IMR-90 (cell line): ENCODE measurements at regions not wholly inside any gene's neighbourhood (a gene's known extent, or its start where the extent isn't known, plus 50 kb on each side); places are given as distances from the start of the nearest gene placed in this dataset.

Experiments
- ATAC-seq: fragments of 200-7000 bp; cut with Tn5 transposase; 2 replicates; pipeline ENCODE4 v1.9.1; 2020; ENCODE audit warnings: low read depth, mild to moderate bottlenecking, moderate library complexity
- BruUV-seq: library from RNA; stranded (reverse); fragments of 400-500 nt; replicated peaks from 2 replicates; lab custom pipeline; 2021; lab: Mats Ljungman, UMichigan
- CTCF ChIA-PET: fragments of 300-600 bp; formaldehyde crosslinking; extraction: SDS; loops from one replicate; lab custom pipeline; 2021; ENCODE audit warnings: antibody characterized with exemption; lab: Yijun Ruan, JAX
- POLR2A ChIA-PET: fragments of 300-600 bp; sonication (Branson Sonifier 250); formaldehyde crosslinking; loops from one replicate; lab custom pipeline; 2022; ENCODE audit warnings: antibody characterized with exemption; ENCODE audit not compliant: unreplicated experiment; lab: Charles Lee
- DNase-seq: peaks from one replicate; pipeline ENCODE4 v3.0.0; 2013
- H2AFZ ChIP-seq: replicated peaks from 2 replicates; pipeline ENCODE3; 2013; ENCODE audit warnings: low read length, mild to moderate bottlenecking; ENCODE audit not compliant: poor library complexity
- H2AK5ac ChIP-seq: 2 replicates; pipeline ENCODE4 v1.6.1; 2013; ENCODE audit warnings: low read depth, low read length, inconsistent platforms
- H2AK9ac ChIP-seq: replicated peaks from 2 replicates; pipeline ENCODE3; 2013; ENCODE audit warnings: mild to moderate bottlenecking, low read depth, low read length, moderate library complexity; ENCODE audit not compliant: poor library complexity
- H2BK120ac ChIP-seq: 2 replicates; pipeline ENCODE4 v1.6.1; 2013; ENCODE audit warnings: low read depth, low read length, inconsistent platforms
- H2BK15ac ChIP-seq: 3 replicates; pipeline ENCODE4 v1.6.1; 2013; ENCODE audit warnings: low read depth, low read length, inconsistent platforms
- H2BK20ac ChIP-seq: 2 replicates; pipeline ENCODE4 v1.6.1; 2013; ENCODE audit warnings: low read depth, mild to moderate bottlenecking, inconsistent platforms, low read length, moderate library complexity
- H2BK5ac ChIP-seq: 2 replicates; pipeline ENCODE4 v1.6.1; 2013; ENCODE audit warnings: mild to moderate bottlenecking, low read depth, low read length, inconsistent platforms; ENCODE audit not compliant: poor library complexity, severe bottlenecking
- H3K14ac ChIP-seq: replicated peaks from 2 replicates; pipeline ENCODE4 v1.6.1; 2013; ENCODE audit warnings: low read depth, low read length, inconsistent platforms
- H3K18ac ChIP-seq: 2 replicates; pipeline ENCODE4 v1.6.1; 2013; ENCODE audit warnings: low read depth, low read length, control low read depth
- H3K23ac ChIP-seq: 2 replicates; pipeline ENCODE4 v1.6.1; 2013; ENCODE audit warnings: low read depth, low read length, inconsistent platforms
- H3K27ac ChIP-seq: 2 replicates; pipeline ENCODE4 v1.5.1; 2013; ENCODE audit warnings: mild to moderate bottlenecking, control low read depth, low read length; ENCODE audit not compliant: insufficient read depth
- H3K27me3 ChIP-seq: 2 replicates; pipeline ENCODE4 v1.6.1; 2013; ENCODE audit warnings: low read length; ENCODE audit not compliant: control insufficient read depth, insufficient read depth
- H3K36me3 ChIP-seq: 2 replicates; pipeline ENCODE4 v1.6.1; 2013; ENCODE audit warnings: low read length, mixed read lengths; ENCODE audit not compliant: control insufficient read depth, insufficient read depth
- H3K4ac ChIP-seq: 2 replicates; pipeline ENCODE4 v1.6.1; 2013; ENCODE audit warnings: low read depth, low read length, inconsistent platforms
- H3K4me1 ChIP-seq: 2 replicates; pipeline ENCODE4 v1.6.1; 2013; ENCODE audit warnings: low read length, mixed read lengths; ENCODE audit not compliant: control insufficient read depth, insufficient read depth
- H3K4me2 ChIP-seq: 2 replicates; pipeline ENCODE4 v1.6.1; 2013; ENCODE audit warnings: low read depth, mild to moderate bottlenecking, control low read depth, low read length, moderate library complexity
- H3K4me3 ChIP-seq: 2 replicates; pipeline ENCODE4 v1.5.1; 2013; ENCODE audit warnings: low read depth, mild to moderate bottlenecking, control low read depth, low read length, moderate library complexity; ENCODE audit not compliant: insufficient read depth
- H3K56ac ChIP-seq: 2 replicates; pipeline ENCODE4 v1.6.1; 2013; ENCODE audit warnings: low read length, inconsistent platforms; ENCODE audit not compliant: insufficient read depth; ENCODE audit errors: extremely low read depth
- H3K79me1 ChIP-seq, 2 experiments: 2 replicates each; pipeline ENCODE4 v1.6.1; 2013; ENCODE audit warnings: low read length in 2 of 2, inconsistent platforms in 1 of 2, low read depth in 1 of 2
- H3K9ac ChIP-seq: 2 replicates; pipeline ENCODE4 v1.6.1; 2013; ENCODE audit warnings: low read depth, low read length, control low read depth
- H3K9me1 ChIP-seq: 2 replicates; pipeline ENCODE4 v1.6.1; 2013; ENCODE audit warnings: low read length, inconsistent platforms; ENCODE audit not compliant: insufficient read depth
- H3K9me3 ChIP-seq: 2 replicates; pipeline ENCODE4 v1.6.1; 2013; ENCODE audit warnings: low read length; ENCODE audit not compliant: control insufficient read depth, insufficient read depth
- H4K20me1 ChIP-seq: 2 replicates; pipeline ENCODE4 v1.6.1; 2013; ENCODE audit warnings: low read length, inconsistent platforms; ENCODE audit not compliant: insufficient read depth
- H4K5ac ChIP-seq: 2 replicates; pipeline ENCODE4 v1.6.1; 2013; ENCODE audit warnings: mild to moderate bottlenecking, low read depth, low read length, control low read depth
- H4K8ac ChIP-seq, 2 experiments: 2 replicates each; pipeline ENCODE4 v1.6.1; 2013; ENCODE audit warnings: low read depth in 2 of 2, low read length in 2 of 2, control low read depth in 1 of 2, inconsistent platforms in 1 of 2
- H4K91ac ChIP-seq: 2 replicates; pipeline ENCODE4 v1.6.1; 2013; ENCODE audit warnings: low read depth, low read length, inconsistent platforms; ENCODE audit not compliant: insufficient read depth
- CEBPB ChIP-seq: IDR thresholded peaks from 2 replicates; pipeline ENCODE4 v1.6.1; 2012; ENCODE audit warnings: low read depth, low read length, improper control_type of control experiment
- MAFK ChIP-seq: IDR thresholded peaks from 2 replicates; pipeline ENCODE4 v1.6.1; 2012; ENCODE audit warnings: low read depth, low read length, improper control_type of control experiment
- RCOR1 ChIP-seq: IDR thresholded peaks from 2 replicates; pipeline ENCODE4 v1.6.1; 2012; ENCODE audit warnings: mild to moderate bottlenecking, low read length, improper control_type of control experiment; ENCODE audit not compliant: insufficient replicate concordance
- WGBS, 2 experiments: methylation state at CpG; one replicate each; pipeline versions ENCODE4 v1.1.5 to v1.1.7; 2013; ENCODE audit warnings: missing lambda C conversion rate in 2 of 2; ENCODE audit not compliant: insufficient read length in 1 of 2; ENCODE audit errors: extremely low coverage in 2 of 2; 5-methylcytosine and 5-hydroxymethylcytosine counted together
- dilution Hi-C: fragments of 300-500 bp; cut with HindIII; formaldehyde crosslinking; loops from one replicate; pipeline ENCODE4 v1.14.3; 2018; ENCODE audit warnings: low sequenced_read_pairs; ENCODE audit not compliant: unreplicated experiment
- in situ Hi-C: fragments of 300-500 bp; cut with MboI; formaldehyde crosslinking; loops from 3 replicates; pipeline ENCODE4 v1.14.3; 2019; ENCODE audit warnings: low sequenced_read_pairs, inconsistent platforms, mixed read lengths
- intact Hi-C: fragments of 100-400 bp; cut with micrococcal nuclease; formaldehyde crosslinking; loops from 2 replicates; pipeline ENCODE4 v1.10.0; 2022
- TF ChIP-seq, protein P1 (sequence below): fragments of 150-350 bp; IDR thresholded peaks from 2 replicates; pipeline ENCODE4 v1.6.1; 2017; ENCODE audit warnings: mild to moderate bottlenecking, antibody characterized with exemption, low read length, low read depth

DNA sequence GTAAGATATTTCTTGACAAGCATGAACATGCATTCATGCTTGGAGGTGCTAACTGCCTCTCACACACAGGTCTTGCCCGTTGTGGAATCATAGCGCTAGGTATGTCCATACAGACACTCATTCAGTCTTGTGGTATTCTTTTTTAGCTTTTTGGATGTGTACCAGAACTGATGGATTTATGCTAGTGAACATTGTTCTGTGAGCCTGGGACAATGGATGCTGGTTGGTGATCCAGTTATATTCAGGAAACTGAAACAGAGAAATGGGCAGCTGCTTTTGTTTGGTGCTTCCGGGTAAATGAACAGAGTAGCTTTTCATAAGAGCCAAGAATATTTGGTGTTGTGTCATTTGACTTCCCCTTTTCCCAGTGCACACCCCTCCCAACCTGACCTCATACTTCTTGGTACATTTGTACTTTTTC, 78.9 kb upstream of the SLC4A4 start:
- H2AFZ ChIP-seq, result no peak overlapping the region
- WGBS, 2 experiments, result 100% methylated on average over 1 of the region's 3 CpGs; no CpG with 5 or more reads in 1 of the 2 experiments
- H3K79me1 ChIP-seq, result peaks cover 50 to 67% of the 10 kb centered on the region in 2 experiments
- H3K9ac ChIP-seq, result no peak overlapping the region
- H3K4me1 ChIP-seq, result peaks cover 24% of the 10 kb centered on the region
- no peaks in the 10 kb centered on the region for H3K27me3 ChIP-seq
- no peaks in the 10 kb centered on the region; the same call in 1 of the 2 replicates for H4K20me1 ChIP-seq
- H3K14ac ChIP-seq, result no peak overlapping the region; the same call in 1 of the 2 replicates
- dilution Hi-C loops (no loop called here), intact Hi-C loops (no loop called here), in situ Hi-C loops (no loop called here)
- H3K56ac ChIP-seq, result no peak overlapping the region
- H2BK120ac ChIP-seq, result no peak overlapping the region; the same call in 1 of the 2 replicates
- ChIA-PET POLR2A (interaction anchor here (1.2 kb wide), 1 partner anchor 8 kb away, joined by 3 read pairs; no protein-coding TSS in a partner anchor), CTCF (interaction anchor here (0.6 kb wide), 1 partner anchor 521 kb away, joined by 3 read pairs; no protein-coding TSS in a partner anchor)
- H3K4ac ChIP-seq, result peak overlapping the region; percentile 14; the same call in 1 of the 2 replicates
- no peak overlapping the region; the same call in 1 of the 2 replicates for H3K4me2 ChIP-seq
- H2AK9ac ChIP-seq, result no peak overlapping the region
- no peak overlapping the region for H2BK20ac ChIP-seq
- H3K9me1 ChIP-seq, result peaks cover 23% of the 10 kb centered on the region
- H4K5ac ChIP-seq, result peak overlapping the region; percentile 49
- no peak for DNase-seq
- H2BK15ac ChIP-seq, result 0 out of 3 replicates have a peak overlapping the region, but pooled peaks have one; percentile 49
- peak overlapping the region; percentile 74 for H3K23ac ChIP-seq
- peak overlapping the region; percentile 61 for H3K18ac ChIP-seq
- H4K8ac ChIP-seq, result peak overlapping the region in 1 of 2 experiments; percentile 24; a peak in 2 of 4 replicates
- ATAC-seq, result no peak
- no peak overlapping the region for H2BK5ac ChIP-seq
- H3K9me3 ChIP-seq, result no peaks in the 10 kb centered on the region
- no peak overlapping the region for H3K27ac ChIP-seq
- peak overlapping the region; percentile 76; the same call in 1 of the 2 replicates for H2AK5ac ChIP-seq
- no peak for TF ChIP-seq CEBPB
- no peak for TF ChIP-seq RCOR1
- TF ChIP-seq, protein P1, sequence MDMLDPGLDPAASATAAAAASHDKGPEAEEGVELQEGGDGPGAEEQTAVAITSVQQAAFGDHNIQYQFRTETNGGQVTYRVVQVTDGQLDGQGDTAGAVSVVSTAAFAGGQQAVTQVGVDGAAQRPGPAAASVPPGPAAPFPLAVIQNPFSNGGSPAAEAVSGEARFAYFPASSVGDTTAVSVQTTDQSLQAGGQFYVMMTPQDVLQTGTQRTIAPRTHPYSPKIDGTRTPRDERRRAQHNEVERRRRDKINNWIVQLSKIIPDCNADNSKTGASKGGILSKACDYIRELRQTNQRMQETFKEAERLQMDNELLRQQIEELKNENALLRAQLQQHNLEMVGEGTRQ, result no peak
- TF ChIP-seq MAFK, result no peak
- H3K36me3 ChIP-seq, result peaks cover 22% of the 10 kb centered on the region
- H3K4me3 ChIP-seq, result no peak overlapping the region
- H4K91ac ChIP-seq, result peak overlapping the region; percentile 55
- BruUV-seq, result no TSS peak
